OCI-LY3 (cell line): ENCODE measurements at regions not wholly inside any gene's neighbourhood (a gene's known extent, or its start where the extent isn't known, plus 50 kb on each side); places are given as distances from the start of the nearest gene placed in this dataset.

Source experiments
- EZH2phosphoT487 ChIP-seq: fragments of 200-600 bp; shearing (Covaris generic); IDR thresholded peaks from 2 replicates; pipeline ENCODE4 v1.6.1; 2018; ENCODE audit warnings: antibody characterized with exemption, mixed run types, low read depth
- TF ChIP-seq, protein P1 (sequence below): fragments of 200-600, 300-600 bp; sonication (generic); IDR thresholded peaks from 2 replicates; pipeline ENCODE4 v1.5.1; 2014; ENCODE audit warnings: antibody characterized with exemption, low read length, low read depth

- TF ChIP-seq, protein P1, sequence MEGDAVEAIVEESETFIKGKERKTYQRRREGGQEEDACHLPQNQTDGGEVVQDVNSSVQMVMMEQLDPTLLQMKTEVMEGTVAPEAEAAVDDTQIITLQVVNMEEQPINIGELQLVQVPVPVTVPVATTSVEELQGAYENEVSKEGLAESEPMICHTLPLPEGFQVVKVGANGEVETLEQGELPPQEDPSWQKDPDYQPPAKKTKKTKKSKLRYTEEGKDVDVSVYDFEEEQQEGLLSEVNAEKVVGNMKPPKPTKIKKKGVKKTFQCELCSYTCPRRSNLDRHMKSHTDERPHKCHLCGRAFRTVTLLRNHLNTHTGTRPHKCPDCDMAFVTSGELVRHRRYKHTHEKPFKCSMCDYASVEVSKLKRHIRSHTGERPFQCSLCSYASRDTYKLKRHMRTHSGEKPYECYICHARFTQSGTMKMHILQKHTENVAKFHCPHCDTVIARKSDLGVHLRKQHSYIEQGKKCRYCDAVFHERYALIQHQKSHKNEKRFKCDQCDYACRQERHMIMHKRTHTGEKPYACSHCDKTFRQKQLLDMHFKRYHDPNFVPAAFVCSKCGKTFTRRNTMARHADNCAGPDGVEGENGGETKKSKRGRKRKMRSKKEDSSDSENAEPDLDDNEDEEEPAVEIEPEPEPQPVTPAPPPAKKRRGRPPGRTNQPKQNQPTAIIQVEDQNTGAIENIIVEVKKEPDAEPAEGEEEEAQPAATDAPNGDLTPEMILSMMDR = no peak
- no peak for TF ChIP-seq EZH2phosphoT487
Measured at GRCh38 chr6:134706153-134706552, 243.7 kb downstream of the ALDH8A1 start.
